Gastrocnemius medialis (tissue), 4 donors: ENCODE measurements at regions not wholly inside any gene's neighbourhood (a gene's known extent, or its start where the extent isn't known, plus 50 kb on each side); places are given as distances from the start of the nearest gene placed in this dataset.

Experiments used
- CTCF ChIP-seq, 5 experiments: fragments of 450-650 bp in 3 of 5; fragments of 200-600 bp in 2 of 5; sonication (generic) in 2 of 5; IDR thresholded peaks in 4 of 5; conservative IDR thresholded peaks in 1 of 5; 1 replicate in 4 of 5; 2 replicates in 1 of 5; pipeline ENCODE4 v1.5.1; 2016 to 2019; ENCODE audit warnings: antibody characterized with exemption in 5 of 5, mild to moderate bottlenecking in 3 of 5, moderate library complexity in 3 of 5
- POLR2A ChIP-seq, 2 donors: fragments of 450-650 bp; IDR thresholded peaks; one replicate each; pipeline ENCODE4 v1.6.1; 2017; ENCODE audit warnings: antibody characterized with exemption in 2 of 2, mild to moderate bottlenecking in 2 of 2, moderate library complexity in 2 of 2

DNA sequence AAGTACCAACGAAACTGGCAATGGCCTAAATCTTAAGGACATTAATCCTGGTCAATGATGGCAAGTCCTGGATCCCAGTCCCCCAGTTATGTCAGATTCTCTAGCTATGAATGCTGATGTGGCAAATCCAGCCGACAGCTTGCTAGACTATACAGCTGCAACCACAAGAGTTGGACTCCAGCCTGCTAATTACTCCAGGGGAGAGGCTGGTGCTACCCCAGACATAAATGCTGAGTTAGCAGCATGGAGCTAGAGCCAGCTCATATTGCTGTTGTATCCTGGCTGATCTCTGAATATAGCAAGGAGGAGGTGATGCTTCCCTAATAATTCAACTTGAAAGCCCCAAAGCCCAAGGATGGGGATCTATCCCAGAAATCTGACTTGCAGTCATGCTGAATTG is 207.1 kb downstream of the LRRN1 start:
- TF ChIP-seq CTCF (IDR thresholded peaks at IDR 0.05 in 4 of 5, conservative IDR thresholded peaks at IDR 0.05 in 1 of 5), result no peak
- no peak for TF ChIP-seq POLR2A (IDR thresholded peaks at IDR 0.05)
